Trophoblast cell (in vitro differentiated cells and primary cell): ENCODE measurements at regions not wholly inside any gene's neighbourhood (a gene's known extent, or its start where the extent isn't known, plus 50 kb on each side); places are given as distances from the start of the nearest gene placed in this dataset.

Source experiments
- DNase-seq, 2 donors: peaks; one replicate each; pipeline ENCODE4 v3.0.0-alpha.2; 2016
- H2AFZ ChIP-seq: 2 replicates; pipeline ENCODE4 v1.6.1; 2013; ENCODE audit warnings: low read length, moderate library complexity, mild to moderate bottlenecking; ENCODE audit not compliant: insufficient read depth, poor library complexity
- H2AK5ac ChIP-seq: 2 replicates; pipeline ENCODE4 v1.6.1; 2013; ENCODE audit warnings: mild to moderate bottlenecking, low read length
- H2BK120ac ChIP-seq: 2 replicates; pipeline ENCODE4 v1.6.1; 2013; ENCODE audit warnings: low read length, mild to moderate bottlenecking, moderate library complexity; ENCODE audit not compliant: insufficient read depth, poor library complexity
- H2BK12ac ChIP-seq: 2 replicates; pipeline ENCODE4 v1.6.1; 2013; ENCODE audit warnings: mild to moderate bottlenecking, low read length, moderate library complexity
- H2BK5ac ChIP-seq: 2 replicates; pipeline ENCODE4 v1.6.1; 2013; ENCODE audit warnings: low read length, low read depth, moderate library complexity, mild to moderate bottlenecking; ENCODE audit not compliant: poor library complexity
- H3K14ac ChIP-seq: 2 replicates; pipeline ENCODE4 v1.6.1; 2013; ENCODE audit warnings: mild to moderate bottlenecking, low read length
- H3K18ac ChIP-seq: 2 replicates; pipeline ENCODE4 v1.6.1; 2013; ENCODE audit warnings: mild to moderate bottlenecking, low read length
- H3K23ac ChIP-seq: 2 replicates; pipeline ENCODE4 v1.6.1; 2013; ENCODE audit warnings: low read length
- H3K27ac ChIP-seq: 2 replicates; pipeline ENCODE4 v1.5.1; 2013; ENCODE audit warnings: low read depth, mild to moderate bottlenecking, inconsistent platforms, low read length, moderate library complexity
- H3K27me3 ChIP-seq: 2 replicates; pipeline ENCODE4 v1.6.1; 2013; ENCODE audit warnings: inconsistent platforms, mild to moderate bottlenecking, low read length, moderate library complexity; ENCODE audit not compliant: insufficient read depth
- H3K36me3 ChIP-seq, 2 experiments: 1 replicate in 1 of 2; 2 replicates in 1 of 2; pipeline ENCODE4 v1.6.1; 2013; ENCODE audit warnings: low read length in 2 of 2, mild to moderate bottlenecking in 2 of 2, moderate library complexity in 1 of 2; ENCODE audit not compliant: insufficient read depth in 2 of 2, control insufficient read depth in 1 of 2
- H3K4ac ChIP-seq: 2 replicates; pipeline ENCODE4 v1.6.1; 2013; ENCODE audit warnings: low read depth, mild to moderate bottlenecking, low read length, moderate library complexity
- H3K4me1 ChIP-seq, 2 experiments: 1 replicate in 1 of 2; 2 replicates in 1 of 2; pipeline ENCODE4 v1.6.1; 2013; ENCODE audit warnings: low read length in 2 of 2, mild to moderate bottlenecking in 2 of 2, moderate library complexity in 1 of 2; ENCODE audit not compliant: insufficient read depth in 2 of 2, control insufficient read depth in 1 of 2
- H3K4me2 ChIP-seq: 2 replicates; pipeline ENCODE4 v1.6.1; 2013; ENCODE audit warnings: inconsistent platforms, mild to moderate bottlenecking, low read length, moderate library complexity
- H3K4me3 ChIP-seq: 2 replicates; pipeline ENCODE4 v1.5.1; 2013; ENCODE audit warnings: mild to moderate bottlenecking, low read depth, low read length, inconsistent platforms
- H3K79me1 ChIP-seq: one replicate; pipeline ENCODE4 v1.6.1; 2013; ENCODE audit warnings: low read length
- H3K79me2 ChIP-seq: 2 replicates; pipeline ENCODE4 v1.6.1; 2013; ENCODE audit warnings: low read length, mild to moderate bottlenecking; ENCODE audit not compliant: control insufficient read depth, insufficient read depth, poor library complexity
- H3K9ac ChIP-seq: 2 replicates; pipeline ENCODE4 v1.6.1; 2013; ENCODE audit warnings: mild to moderate bottlenecking, low read length
- H3K9me3 ChIP-seq: 2 replicates; pipeline ENCODE4 v1.6.1; 2013; ENCODE audit warnings: low read depth, mild to moderate bottlenecking, control low read depth, inconsistent platforms, low read length; ENCODE audit not compliant: insufficient read depth
- H4K12ac ChIP-seq: 2 replicates; pipeline ENCODE4 v1.6.1; 2013; ENCODE audit warnings: low read depth, mild to moderate bottlenecking, low read length, moderate library complexity
- H4K8ac ChIP-seq: 2 replicates; pipeline ENCODE4 v1.6.1; 2013; ENCODE audit warnings: low read depth, mild to moderate bottlenecking, low read length, moderate library complexity
- H4K91ac ChIP-seq: one replicate; pipeline ENCODE4 v1.6.1; 2013; ENCODE audit warnings: low read depth, mild to moderate bottlenecking, low read length, moderate library complexity
- WGBS: extraction: QIAGEN DNeasy Blood & Tissue Kit; methylation state at CpG from one replicate; pipeline ENCODE4 v1.1.7; 2013; ENCODE audit warnings: missing lambda C conversion rate; ENCODE audit not compliant: insufficient read length, insufficient coverage; ENCODE audit errors: extremely low coverage; 5-methylcytosine and 5-hydroxymethylcytosine counted together

DNA sequence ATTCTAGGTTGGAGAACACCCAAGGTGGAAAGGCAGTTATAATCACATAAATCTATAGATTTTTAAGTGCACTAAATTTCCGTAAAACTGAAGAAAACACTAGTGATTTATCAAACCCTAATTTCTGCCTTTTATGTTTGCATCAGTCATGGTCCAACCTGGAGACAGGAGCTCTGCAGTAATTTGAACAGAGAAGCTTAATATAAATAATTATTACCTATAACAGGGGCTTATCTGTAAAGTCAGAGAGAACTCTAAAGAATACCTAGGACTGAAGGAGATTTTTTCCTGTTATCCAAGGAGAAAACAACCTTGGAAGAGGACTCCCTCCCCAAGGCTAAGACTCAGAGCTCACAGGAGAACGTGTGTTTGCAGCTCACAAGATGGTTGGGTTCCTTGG, 95.1 kb downstream of the MPP7 start:
- Histone ChIP-seq H3K4me2 (no peak overlapping the region), H4K8ac (no peak overlapping the region), H3K18ac (no peak overlapping the region), H4K12ac (no peak overlapping the region), H3K36me3 (no peaks in the 10 kb centered on the region), H2BK5ac (no peak overlapping the region), H3K27ac (no peak overlapping the region), H3K23ac (no peak overlapping the region), H3K4ac (no peak overlapping the region), H4K91ac (no peak overlapping the region), H2BK12ac (no peak overlapping the region), H2AK5ac (no peak overlapping the region), H3K79me1 (no peaks in the 10 kb centered on the region), H3K9me3 (no peaks in the 10 kb centered on the region), H3K79me2 (no peaks in the 10 kb centered on the region), H2AFZ (no peak overlapping the region), H3K4me1 (peaks cover 0 to 6% of the 10 kb centered on the region in 2 experiments), H3K14ac (no peak overlapping the region), H3K4me3 (no peak overlapping the region), H2BK120ac (no peak overlapping the region), H3K27me3 (no peaks in the 10 kb centered on the region), H3K9ac (no peak overlapping the region)
- no peak for DNase-seq
- WGBS, result no CpG with 5 or more reads among the region's 2 CpGs

GRCh38 chr10:28202941-28203352, 99.9 kb downstream of the MPP7 start:
- H2AK5ac ChIP-seq, result no peak overlapping the region
- H4K8ac ChIP-seq, result no peak overlapping the region
- H3K18ac ChIP-seq, result no peak overlapping the region
- no peak overlapping the region for H3K4me2 ChIP-seq
- no peak overlapping the region for H2BK120ac ChIP-seq
- no peak overlapping the region for H3K23ac ChIP-seq
- H3K79me2 ChIP-seq, result no peaks in the 10 kb centered on the region
- DNase-seq, result no peak
- H2BK12ac ChIP-seq, result no peak overlapping the region
- H3K14ac ChIP-seq, result no peak overlapping the region
- no CpG with 5 or more reads among the region's 5 CpGs for WGBS
- no peaks in the 10 kb centered on the region for H3K4me1 ChIP-seq
- H2AFZ ChIP-seq, result no peak overlapping the region
- no peaks in the 10 kb centered on the region for H3K27me3 ChIP-seq
- H3K79me1 ChIP-seq, result no peaks in the 10 kb centered on the region
- H3K36me3 ChIP-seq, result no peaks in the 10 kb centered on the region
- H3K27ac ChIP-seq, result no peak overlapping the region
- H2BK5ac ChIP-seq, result no peak overlapping the region
- no peak overlapping the region for H4K12ac ChIP-seq
- no peak overlapping the region for H3K9ac ChIP-seq
- H4K91ac ChIP-seq, result no peak overlapping the region
- no peak overlapping the region for H3K4ac ChIP-seq
- no peaks in the 10 kb centered on the region for H3K9me3 ChIP-seq
- H3K4me3 ChIP-seq, result no peak overlapping the region

DNA sequence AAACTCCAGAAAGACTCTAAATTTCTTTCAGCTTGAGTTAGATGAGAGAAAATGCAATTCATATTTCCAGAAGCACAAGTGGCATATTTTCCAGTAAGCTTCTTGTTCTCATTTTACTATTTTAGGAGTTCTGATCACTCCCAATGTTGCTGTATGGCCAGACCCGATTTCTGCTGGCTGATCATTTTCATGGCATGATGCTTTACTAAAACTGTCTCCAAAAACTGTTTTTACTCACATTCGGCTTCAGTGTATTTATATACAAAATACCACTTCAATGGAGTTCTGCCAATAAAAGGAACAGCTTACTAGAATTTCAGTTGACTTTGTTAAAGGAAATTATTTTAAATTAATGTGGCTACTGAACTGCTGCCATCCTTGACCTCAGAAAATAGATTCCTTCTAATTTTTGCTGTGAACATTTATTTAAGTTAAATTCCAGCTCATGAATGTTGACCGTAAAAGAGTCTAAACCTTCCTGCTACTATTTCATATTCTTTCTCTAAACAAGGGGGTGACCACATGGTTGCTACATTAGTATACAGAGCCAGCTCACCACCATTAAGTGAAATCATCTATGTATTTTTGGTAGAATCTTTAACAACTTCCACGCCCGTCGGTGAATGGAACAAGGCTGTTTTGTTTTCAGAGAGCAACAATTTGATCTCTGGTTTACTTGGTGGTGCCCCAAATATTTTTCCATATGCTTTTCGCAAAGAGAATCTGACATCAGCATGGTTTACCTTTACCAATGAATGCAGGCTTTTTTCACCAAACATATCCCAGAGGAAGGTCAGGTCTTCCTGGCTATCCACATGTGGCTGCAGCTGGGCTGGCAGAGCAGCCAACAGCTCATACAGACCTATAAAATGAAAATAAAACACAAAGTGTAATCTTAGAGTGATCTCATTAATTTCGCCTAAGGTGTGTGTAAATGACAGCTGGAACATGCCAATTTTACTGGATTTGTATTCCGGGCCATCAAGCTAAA, 101.2 kb downstream of the MPP7 start:
- no peak overlapping the region for H2BK5ac ChIP-seq
- no peaks in the 10 kb centered on the region for H3K27me3 ChIP-seq
- no peak overlapping the region for H3K4me3 ChIP-seq
- no peak overlapping the region for H4K8ac ChIP-seq
- H3K9me3 ChIP-seq, result peaks cover 1% of the 10 kb centered on the region
- H4K12ac ChIP-seq, result no peak overlapping the region
- no peaks in the 10 kb centered on the region for H3K4me1 ChIP-seq
- H3K4ac ChIP-seq, result no peak overlapping the region
- H3K27ac ChIP-seq, result no peak overlapping the region
- no peak overlapping the region for H3K9ac ChIP-seq
- WGBS, result no CpG with 5 or more reads among the region's 9 CpGs
- DNase-seq, result no peak
- no peaks in the 10 kb centered on the region for H3K79me2 ChIP-seq
- H4K91ac ChIP-seq, result no peak overlapping the region
- H3K79me1 ChIP-seq, result no peaks in the 10 kb centered on the region
- H2BK12ac ChIP-seq, result no peak overlapping the region
- H3K14ac ChIP-seq, result no peak overlapping the region
- H2BK120ac ChIP-seq, result no peak overlapping the region
- no peaks in the 10 kb centered on the region for H3K36me3 ChIP-seq
- no peak overlapping the region for H3K23ac ChIP-seq
- no peak overlapping the region for H2AK5ac ChIP-seq
- H2AFZ ChIP-seq, result no peak overlapping the region
- H3K18ac ChIP-seq, result no peak overlapping the region
- H3K4me2 ChIP-seq, result no peak overlapping the region

GRCh38 chr10:28200775-28201174, 102.1 kb downstream of the MPP7 start:
- no peak overlapping the region for H3K9ac ChIP-seq
- H4K8ac ChIP-seq, result no peak overlapping the region
- no peaks in the 10 kb centered on the region for H3K27me3 ChIP-seq
- no CpG with 5 or more reads among the region's 1 CpG for WGBS
- H3K4me3 ChIP-seq, result no peak overlapping the region
- no peak for DNase-seq
- H2BK5ac ChIP-seq, result no peak overlapping the region
- no peak overlapping the region for H3K4ac ChIP-seq
- no peak overlapping the region for H2BK12ac ChIP-seq
- H2AFZ ChIP-seq, result no peak overlapping the region
- no peak overlapping the region for H3K4me2 ChIP-seq
- H3K27ac ChIP-seq, result no peak overlapping the region
- peaks cover 1% of the 10 kb centered on the region for H3K9me3 ChIP-seq
- H4K12ac ChIP-seq, result no peak overlapping the region
- H3K4me1 ChIP-seq, result no peaks in the 10 kb centered on the region
- H4K91ac ChIP-seq, result no peak overlapping the region
- no peak overlapping the region for H3K18ac ChIP-seq
- H3K23ac ChIP-seq, result no peak overlapping the region
- H3K14ac ChIP-seq, result no peak overlapping the region
- no peaks in the 10 kb centered on the region for H3K79me1 ChIP-seq
- no peak overlapping the region for H2BK120ac ChIP-seq
- no peak overlapping the region for H2AK5ac ChIP-seq
- H3K79me2 ChIP-seq, result no peaks in the 10 kb centered on the region
- H3K36me3 ChIP-seq, result no peaks in the 10 kb centered on the region
